IMR-90 (cell line): ENCODE measurements at regions not wholly inside any gene's neighbourhood (a gene's known extent, or its start where the extent isn't known, plus 50 kb on each side); places are given as distances from the start of the nearest gene placed in this dataset.

Source experiments
- ATAC-seq: fragments of 200-7000 bp; cut with Tn5 transposase; 2 replicates; pipeline ENCODE4 v1.9.1; 2020; ENCODE audit warnings: low read depth, mild to moderate bottlenecking, moderate library complexity
- BruUV-seq: library from RNA; stranded (reverse); fragments of 400-500 nt; replicated peaks from 2 replicates; lab custom pipeline; 2021; lab: Mats Ljungman, UMichigan
- CTCF ChIA-PET: fragments of 300-600 bp; formaldehyde crosslinking; extraction: SDS; loops from one replicate; lab custom pipeline; 2021; ENCODE audit warnings: antibody characterized with exemption; lab: Yijun Ruan, JAX
- POLR2A ChIA-PET: fragments of 300-600 bp; sonication (Branson Sonifier 250); formaldehyde crosslinking; loops from one replicate; lab custom pipeline; 2022; ENCODE audit warnings: antibody characterized with exemption; ENCODE audit not compliant: unreplicated experiment; lab: Charles Lee
- DNase-seq: peaks from one replicate; pipeline ENCODE4 v3.0.0; 2013
- H2AFZ ChIP-seq: replicated peaks from 2 replicates; pipeline ENCODE3; 2013; ENCODE audit warnings: low read length, mild to moderate bottlenecking; ENCODE audit not compliant: poor library complexity
- H2AK5ac ChIP-seq: 2 replicates; pipeline ENCODE4 v1.6.1; 2013; ENCODE audit warnings: low read depth, low read length, inconsistent platforms
- H2AK9ac ChIP-seq: replicated peaks from 2 replicates; pipeline ENCODE3; 2013; ENCODE audit warnings: mild to moderate bottlenecking, low read depth, low read length, moderate library complexity; ENCODE audit not compliant: poor library complexity
- H2BK120ac ChIP-seq: 2 replicates; pipeline ENCODE4 v1.6.1; 2013; ENCODE audit warnings: low read depth, low read length, inconsistent platforms
- H2BK15ac ChIP-seq: 3 replicates; pipeline ENCODE4 v1.6.1; 2013; ENCODE audit warnings: low read depth, low read length, inconsistent platforms
- H2BK20ac ChIP-seq: 2 replicates; pipeline ENCODE4 v1.6.1; 2013; ENCODE audit warnings: low read depth, mild to moderate bottlenecking, inconsistent platforms, low read length, moderate library complexity
- H2BK5ac ChIP-seq: 2 replicates; pipeline ENCODE4 v1.6.1; 2013; ENCODE audit warnings: mild to moderate bottlenecking, low read depth, low read length, inconsistent platforms; ENCODE audit not compliant: poor library complexity, severe bottlenecking
- H3K14ac ChIP-seq: replicated peaks from 2 replicates; pipeline ENCODE4 v1.6.1; 2013; ENCODE audit warnings: low read depth, low read length, inconsistent platforms
- H3K18ac ChIP-seq: 2 replicates; pipeline ENCODE4 v1.6.1; 2013; ENCODE audit warnings: low read depth, low read length, control low read depth
- H3K23ac ChIP-seq: 2 replicates; pipeline ENCODE4 v1.6.1; 2013; ENCODE audit warnings: low read depth, low read length, inconsistent platforms
- H3K27ac ChIP-seq: 2 replicates; pipeline ENCODE4 v1.5.1; 2013; ENCODE audit warnings: mild to moderate bottlenecking, control low read depth, low read length; ENCODE audit not compliant: insufficient read depth
- H3K27me3 ChIP-seq: 2 replicates; pipeline ENCODE4 v1.6.1; 2013; ENCODE audit warnings: low read length; ENCODE audit not compliant: control insufficient read depth, insufficient read depth
- H3K36me3 ChIP-seq: 2 replicates; pipeline ENCODE4 v1.6.1; 2013; ENCODE audit warnings: low read length, mixed read lengths; ENCODE audit not compliant: control insufficient read depth, insufficient read depth
- H3K4ac ChIP-seq: 2 replicates; pipeline ENCODE4 v1.6.1; 2013; ENCODE audit warnings: low read depth, low read length, inconsistent platforms
- H3K4me1 ChIP-seq: 2 replicates; pipeline ENCODE4 v1.6.1; 2013; ENCODE audit warnings: low read length, mixed read lengths; ENCODE audit not compliant: control insufficient read depth, insufficient read depth
- H3K4me2 ChIP-seq: 2 replicates; pipeline ENCODE4 v1.6.1; 2013; ENCODE audit warnings: low read depth, mild to moderate bottlenecking, control low read depth, low read length, moderate library complexity
- H3K4me3 ChIP-seq: 2 replicates; pipeline ENCODE4 v1.5.1; 2013; ENCODE audit warnings: low read depth, mild to moderate bottlenecking, control low read depth, low read length, moderate library complexity; ENCODE audit not compliant: insufficient read depth
- H3K56ac ChIP-seq: 2 replicates; pipeline ENCODE4 v1.6.1; 2013; ENCODE audit warnings: low read length, inconsistent platforms; ENCODE audit not compliant: insufficient read depth; ENCODE audit errors: extremely low read depth
- H3K79me1 ChIP-seq, 2 experiments: 2 replicates each; pipeline ENCODE4 v1.6.1; 2013; ENCODE audit warnings: low read length in 2 of 2, inconsistent platforms in 1 of 2, low read depth in 1 of 2
- H3K9ac ChIP-seq: 2 replicates; pipeline ENCODE4 v1.6.1; 2013; ENCODE audit warnings: low read depth, low read length, control low read depth
- H3K9me1 ChIP-seq: 2 replicates; pipeline ENCODE4 v1.6.1; 2013; ENCODE audit warnings: low read length, inconsistent platforms; ENCODE audit not compliant: insufficient read depth
- H3K9me3 ChIP-seq: 2 replicates; pipeline ENCODE4 v1.6.1; 2013; ENCODE audit warnings: low read length; ENCODE audit not compliant: control insufficient read depth, insufficient read depth
- H4K20me1 ChIP-seq: 2 replicates; pipeline ENCODE4 v1.6.1; 2013; ENCODE audit warnings: low read length, inconsistent platforms; ENCODE audit not compliant: insufficient read depth
- H4K5ac ChIP-seq: 2 replicates; pipeline ENCODE4 v1.6.1; 2013; ENCODE audit warnings: mild to moderate bottlenecking, low read depth, low read length, control low read depth
- H4K8ac ChIP-seq, 2 experiments: 2 replicates each; pipeline ENCODE4 v1.6.1; 2013; ENCODE audit warnings: low read depth in 2 of 2, low read length in 2 of 2, control low read depth in 1 of 2, inconsistent platforms in 1 of 2
- H4K91ac ChIP-seq: 2 replicates; pipeline ENCODE4 v1.6.1; 2013; ENCODE audit warnings: low read depth, low read length, inconsistent platforms; ENCODE audit not compliant: insufficient read depth
- MAFK ChIP-seq: IDR thresholded peaks from 2 replicates; pipeline ENCODE4 v1.6.1; 2012; ENCODE audit warnings: low read depth, low read length, improper control_type of control experiment
- MAZ ChIP-seq: IDR thresholded peaks from 2 replicates; pipeline ENCODE4 v1.6.1; 2012; ENCODE audit warnings: low read depth, mild to moderate bottlenecking, low read length, improper control_type of control experiment, moderate library complexity, borderline replicate concordance
- MXI1 ChIP-seq: IDR thresholded peaks from 2 replicates; pipeline ENCODE4 v1.6.1; 2012; ENCODE audit warnings: low read depth, mild to moderate bottlenecking, low read length, moderate library complexity, borderline replicate concordance
- RCOR1 ChIP-seq: IDR thresholded peaks from 2 replicates; pipeline ENCODE4 v1.6.1; 2012; ENCODE audit warnings: mild to moderate bottlenecking, low read length, improper control_type of control experiment; ENCODE audit not compliant: insufficient replicate concordance
- RFX5 ChIP-seq: IDR thresholded peaks from 2 replicates; pipeline ENCODE4 v1.8.0; 2012; ENCODE audit warnings: low read depth, mild to moderate bottlenecking, low read length, moderate library complexity
- WGBS, 2 experiments: methylation state at CpG; one replicate each; pipeline versions ENCODE4 v1.1.5 to v1.1.7; 2013; ENCODE audit warnings: missing lambda C conversion rate in 2 of 2; ENCODE audit not compliant: insufficient read length in 1 of 2; ENCODE audit errors: extremely low coverage in 2 of 2; 5-methylcytosine and 5-hydroxymethylcytosine counted together
- dilution Hi-C: fragments of 300-500 bp; cut with HindIII; formaldehyde crosslinking; loops from one replicate; pipeline ENCODE4 v1.14.3; 2018; ENCODE audit warnings: low sequenced_read_pairs; ENCODE audit not compliant: unreplicated experiment
- in situ Hi-C: fragments of 300-500 bp; cut with MboI; formaldehyde crosslinking; loops from 3 replicates; pipeline ENCODE4 v1.14.3; 2019; ENCODE audit warnings: low sequenced_read_pairs, inconsistent platforms, mixed read lengths
- intact Hi-C: fragments of 100-400 bp; cut with micrococcal nuclease; formaldehyde crosslinking; loops from 2 replicates; pipeline ENCODE4 v1.10.0; 2022

DNA sequence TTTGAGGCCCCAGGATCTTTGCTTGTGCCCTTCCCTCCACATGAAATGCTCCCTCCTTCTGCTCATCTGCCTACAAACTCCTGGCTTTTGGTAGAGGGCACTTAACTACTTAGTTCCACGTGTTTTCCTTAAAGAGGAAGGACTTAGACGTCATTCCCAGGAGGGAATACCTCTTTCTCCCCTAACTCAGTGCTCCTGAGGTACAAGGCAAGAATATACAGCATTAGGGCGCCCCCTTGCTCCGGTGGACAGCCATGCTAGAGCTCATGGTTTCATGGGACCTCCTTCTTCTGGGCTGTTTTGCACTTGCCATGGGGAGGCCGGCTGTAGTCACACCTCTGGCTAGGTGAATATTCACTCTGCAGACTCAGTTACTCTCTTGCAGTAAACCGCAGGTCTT lies 93.8 kb upstream of the LY86 start:
- no peak overlapping the region for H3K14ac ChIP-seq
- H3K4me1 ChIP-seq, result no peaks in the 10 kb centered on the region
- H4K8ac ChIP-seq, result no peak overlapping the region
- H3K23ac ChIP-seq, result no peak overlapping the region
- dilution Hi-C loops (no loop called here), intact Hi-C loops (no loop called here), in situ Hi-C loops (no loop called here)
- H4K91ac ChIP-seq, result no peak overlapping the region
- ATAC-seq (no peak), DNase-seq (no peak)
- no peak overlapping the region for H2AK5ac ChIP-seq
- H3K9me3 ChIP-seq, result peaks cover 27% of the 10 kb centered on the region
- no peak overlapping the region for H3K27ac ChIP-seq
- no peak overlapping the region for H3K4me3 ChIP-seq
- H3K4ac ChIP-seq, result no peak overlapping the region
- H4K5ac ChIP-seq, result no peak overlapping the region
- H2AK9ac ChIP-seq, result no peak overlapping the region
- H4K20me1 ChIP-seq, result no peaks in the 10 kb centered on the region
- ChIA-PET CTCF (no interaction called here), POLR2A (no interaction called here)
- H2BK120ac ChIP-seq, result no peak overlapping the region
- no peaks in the 10 kb centered on the region for H3K27me3 ChIP-seq
- H3K79me1 ChIP-seq, result no peaks in the 10 kb centered on the region
- H2BK5ac ChIP-seq, result no peak overlapping the region
- H3K56ac ChIP-seq, result no peak overlapping the region
- BruUV-seq, result no TSS peak
- 4% methylated on average over 4 of the region's 6 CpGs; no CpG with 5 or more reads in 1 of the 2 experiments for WGBS, 2 experiments
- TF ChIP-seq RCOR1 (no peak), MAZ (no peak), MXI1 (no peak), MAFK (no peak), RFX5 (no peak)
- no peak overlapping the region for H3K4me2 ChIP-seq
- no peaks in the 10 kb centered on the region for H3K9me1 ChIP-seq
- no peak overlapping the region for H2BK15ac ChIP-seq
- no peak overlapping the region for H3K18ac ChIP-seq
- peak overlapping the region; percentile 21 for H2AFZ ChIP-seq
- no peak overlapping the region for H3K9ac ChIP-seq
- H2BK20ac ChIP-seq, result no peak overlapping the region
- H3K36me3 ChIP-seq, result no peaks in the 10 kb centered on the region
